PC-9 (cell line): ENCODE measurements at regions not wholly inside any gene's neighbourhood (a gene's known extent, or its start where the extent isn't known, plus 50 kb on each side); places are given as distances from the start of the nearest gene placed in this dataset.

ENCODE experiments used
- BruUV-seq: library from RNA; stranded (reverse); fragments of 400-500 nt; replicated peaks from 2 replicates; lab custom pipeline; 2021; lab: Mats Ljungman, UMichigan
- CTCF ChIA-PET: fragments of 300-600 bp; sonication (Branson Sonifier 250); formaldehyde crosslinking; loops from one replicate; lab custom pipeline; 2022; ENCODE audit warnings: antibody characterized with exemption; lab: Charles Lee
- POLR2A ChIA-PET: fragments of 300-600 bp; sonication (Branson Sonifier 250); formaldehyde crosslinking; loops from one replicate; lab custom pipeline; 2022; ENCODE audit warnings: antibody characterized with exemption; ENCODE audit not compliant: unreplicated experiment; lab: Charles Lee
- DNase-seq, 2 experiments: peaks; one replicate each; pipeline versions ENCODE4 v3.0.0 to v3.0.0-alpha.2; 2015 to 2022; ENCODE audit warnings: mixed read lengths in 1 of 2
- H2AFZ ChIP-seq: fragments of 200-600 bp; sonication (generic); 2 replicates; pipeline ENCODE4 v1.8.1; 2017; ENCODE audit warnings: antibody characterized with exemption
- H3F3A ChIP-seq: fragments of 200-600 bp; sonication (generic); 2 replicates; pipeline ENCODE4 v1.8.1; 2017; ENCODE audit warnings: antibody characterized with exemption, mild to moderate bottlenecking, low read depth; ENCODE audit not compliant: insufficient read depth
- H3K27ac ChIP-seq: fragments of 200-600 bp; sonication (generic); 2 replicates; pipeline ENCODE4 v1.6.1; 2016; ENCODE audit warnings: mixed run types
- H3K27me3 ChIP-seq: fragments of 200-600 bp; sonication (generic); 2 replicates; pipeline ENCODE4 v1.6.1; 2016; ENCODE audit warnings: low read depth, mixed run types; ENCODE audit not compliant: insufficient read depth
- H3K36me3 ChIP-seq: fragments of 200-600 bp; sonication (generic); 2 replicates; pipeline ENCODE4 v1.6.1; 2016; ENCODE audit warnings: low read depth, mixed run types
- H3K4me1 ChIP-seq: fragments of 200-600 bp; sonication (generic); replicated peaks from 2 replicates; pipeline ENCODE4 v1.6.1; 2016; ENCODE audit warnings: mixed run types; ENCODE audit not compliant: insufficient read depth
- H3K4me2 ChIP-seq: fragments of 200-600 bp; sonication (generic); 2 replicates; pipeline ENCODE4 v1.6.1; 2017; ENCODE audit warnings: mixed run types
- H3K4me3 ChIP-seq: fragments of 200-600 bp; sonication (generic); 2 replicates; pipeline ENCODE4 v1.6.1; 2016; ENCODE audit warnings: mixed run types
- H3K79me2 ChIP-seq: fragments of 200-600 bp; sonication (generic); 2 replicates; pipeline ENCODE4 v1.6.1; 2017; ENCODE audit warnings: low read depth, mixed run types
- H3K9me2 ChIP-seq: fragments of 200-600 bp; sonication (generic); 2 replicates; pipeline ENCODE4 v1.8.1; 2017; ENCODE audit warnings: mild to moderate bottlenecking; ENCODE audit not compliant: insufficient read depth
- H3K9me3 ChIP-seq: fragments of 200-600 bp; sonication (generic); 2 replicates; pipeline ENCODE4 v1.8.1; 2016; ENCODE audit warnings: low read depth; ENCODE audit not compliant: insufficient read depth
- H4K20me1 ChIP-seq: fragments of 200-600 bp; sonication (generic); 2 replicates; pipeline ENCODE4 v1.8.1; 2017; ENCODE audit not compliant: insufficient read depth
- CTCF ChIP-seq: fragments of 200-600 bp; sonication (generic); conservative IDR thresholded peaks from 2 replicates; pipeline ENCODE4 v1.6.1; 2017; ENCODE audit warnings: mixed run types, antibody characterized with exemption, mild to moderate bottlenecking, moderate library complexity
- EZH2 ChIP-seq: fragments of 200-600 bp; sonication (generic); IDR thresholded peaks from 2 replicates; pipeline ENCODE4 v1.8.0; 2017; ENCODE audit warnings: antibody characterized with exemption, low read depth
- intact Hi-C: fragments of 100-400 bp; cut with micrococcal nuclease; formaldehyde crosslinking; loops from one replicate; pipeline ENCODE4 v1.10.0; 2022; ENCODE audit not compliant: unreplicated experiment

DNA sequence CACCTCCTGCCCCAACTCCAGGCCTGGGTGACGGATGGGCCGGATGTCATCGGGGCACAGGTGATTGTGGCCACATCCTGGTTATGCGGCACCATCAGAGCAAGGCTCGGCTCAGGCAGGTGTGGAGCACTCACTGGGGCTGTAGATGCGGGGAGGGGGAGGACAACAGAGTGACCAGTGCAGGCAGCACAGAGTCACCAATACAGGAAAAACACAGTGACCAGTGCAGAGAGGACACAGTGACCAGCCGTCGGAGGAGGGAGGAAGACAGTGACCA lies 209.1 kb downstream of the BRD1 start:
- Histone ChIP-seq H3K9me3 (no peaks in the 10 kb centered on the region), H4K20me1 (peaks cover 26% of the 10 kb centered on the region; the same call in 1 of the 2 replicates), H3F3A (no peaks in the 10 kb centered on the region), H3K9me2 (no peaks in the 10 kb centered on the region), H3K36me3 (no peaks in the 10 kb centered on the region), H3K27ac (no peak overlapping the region), H3K79me2 (no peaks in the 10 kb centered on the region), H3K4me1 (no peaks in the 10 kb centered on the region), H3K27me3 (peaks cover 97% of the 10 kb centered on the region), H2AFZ (no peak overlapping the region), H3K4me2 (no peak overlapping the region), H3K4me3 (no peak overlapping the region)
- no peak for TF ChIP-seq EZH2
- no peak for TF ChIP-seq CTCF
- CTCF ChIA-PET, result no interaction called here
- DNase-seq, result no peak
- BruUV-seq, result no TSS peak
- POLR2A ChIA-PET, result no interaction called here
- intact Hi-C loops, result no loop called here

DNA sequence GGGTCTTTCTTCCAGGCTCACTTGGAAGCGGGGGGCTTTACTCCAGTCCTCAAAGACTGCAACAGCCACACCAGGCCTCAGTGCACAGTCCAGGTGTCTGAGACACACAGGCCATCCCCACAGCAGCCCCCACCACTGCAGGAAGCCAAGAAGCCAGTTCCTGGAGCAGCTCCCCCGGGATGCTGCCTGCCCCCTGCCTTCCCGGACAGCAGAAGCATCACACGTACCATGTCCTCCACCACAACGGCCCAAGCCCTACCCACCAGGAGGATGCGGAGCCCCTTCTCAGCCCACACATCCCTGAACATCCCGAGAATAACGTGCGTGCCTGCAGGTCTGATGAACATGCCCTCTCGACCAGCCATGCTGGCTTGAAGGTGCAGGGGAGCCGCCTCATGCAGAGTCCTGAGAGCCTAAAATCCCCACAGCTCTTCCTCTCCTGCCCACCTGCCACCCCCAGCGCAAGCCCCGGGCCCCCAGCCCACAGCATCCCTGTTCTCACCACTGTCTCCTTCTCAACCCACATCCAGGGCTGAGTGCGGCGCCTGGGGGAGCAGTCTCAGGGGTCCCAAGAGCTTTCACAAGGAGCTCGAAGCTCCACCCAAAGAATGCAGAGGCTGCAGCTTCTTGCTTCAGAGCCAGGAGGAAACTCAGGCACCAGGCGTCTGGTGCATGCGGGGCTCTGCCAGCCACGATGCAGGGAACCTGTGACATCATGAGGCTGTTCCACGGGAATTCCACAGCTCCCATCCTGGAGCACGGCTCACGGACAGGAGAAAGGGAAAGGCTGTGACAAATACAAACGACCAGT lies 209.6 kb downstream of the BRD1 start:
- H3K79me2 ChIP-seq, result no peaks in the 10 kb centered on the region
- H3F3A ChIP-seq, result no peaks in the 10 kb centered on the region
- H3K9me2 ChIP-seq, result no peaks in the 10 kb centered on the region
- no peaks in the 10 kb centered on the region for H3K9me3 ChIP-seq
- H3K27me3 ChIP-seq, result peaks cover 97% of the 10 kb centered on the region
- H3K4me1 ChIP-seq, result no peaks in the 10 kb centered on the region
- H4K20me1 ChIP-seq, result peaks cover 26% of the 10 kb centered on the region; the same call in 1 of the 2 replicates
- H3K4me2 ChIP-seq, result no peak overlapping the region
- DNase-seq, result no peak
- H3K36me3 ChIP-seq, result no peaks in the 10 kb centered on the region
- no TSS peak for BruUV-seq
- TF ChIP-seq EZH2, result no peak; the same call in 1 of the 2 replicates
- TF ChIP-seq CTCF, result no peak
- no peak overlapping the region for H3K4me3 ChIP-seq
- no peak overlapping the region for H3K27ac ChIP-seq
- POLR2A ChIA-PET, result no interaction called here
- H2AFZ ChIP-seq, result no peak overlapping the region
- intact Hi-C loops, result no loop called here
- CTCF ChIA-PET, result no interaction called here

DNA sequence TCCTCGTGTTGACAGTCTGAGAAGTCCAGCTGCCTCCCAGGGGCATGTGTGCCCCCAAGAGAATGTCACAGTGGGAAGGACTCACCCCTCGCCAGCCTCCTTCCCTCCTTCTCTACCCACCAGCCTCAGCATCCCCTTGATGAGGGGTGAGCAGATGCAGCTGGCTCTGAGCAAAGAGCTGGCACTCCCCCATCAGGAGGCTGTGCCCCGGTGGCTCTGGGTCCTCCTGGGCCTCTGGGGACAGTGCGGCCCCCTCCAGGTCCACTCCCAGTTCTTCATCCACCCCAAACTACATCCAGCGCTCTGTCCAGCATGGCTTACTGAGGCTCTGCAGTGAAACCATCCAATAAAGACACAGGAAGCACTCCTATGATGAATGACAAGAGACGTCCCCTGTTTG lies 210.4 kb downstream of the BRD1 start:
- Histone ChIP-seq H3K9me2 (no peaks in the 10 kb centered on the region), H3K4me3 (no peak overlapping the region), H3F3A (no peaks in the 10 kb centered on the region), H3K4me1 (no peaks in the 10 kb centered on the region), H3K36me3 (no peaks in the 10 kb centered on the region), H3K27me3 (peaks cover 95% of the 10 kb centered on the region), H4K20me1 (peaks cover 21% of the 10 kb centered on the region; the same call in 1 of the 2 replicates), H3K79me2 (no peaks in the 10 kb centered on the region), H3K27ac (no peak overlapping the region), H3K4me2 (no peak overlapping the region), H2AFZ (no peak overlapping the region), H3K9me3 (no peaks in the 10 kb centered on the region)
- no TSS peak for BruUV-seq
- DNase-seq, result no peak
- CTCF ChIA-PET, result no interaction called here
- no peak for TF ChIP-seq CTCF
- no peak for TF ChIP-seq EZH2
- intact Hi-C loops, result no loop called here
- POLR2A ChIA-PET, result no interaction called here
